ENCODE measurements at regions not wholly inside any gene's neighbourhood (a gene's known extent, or its start where the extent isn't known, plus 50 kb on each side); places are given as distances from the start of the nearest gene placed in this dataset.

GRCh38 chr6:148136586-148136985, 206.1 kb upstream of the SASH1 start:
- 51 to 55% methylated on average over 4 of the region's 4 CpGs for WGBS, 2 donors
- Histone ChIP-seq H3K9me3 (peaks cover 0 to 5% (median 0%) of the 10 kb centered on the region in 4 donors), H3K27ac (no peak overlapping the region), H3K4me1 (no peaks in the 10 kb centered on the region), H3K4me3 (no peak overlapping the region), H3K36me3 (no peaks in the 10 kb centered on the region), H3K27me3 (no peaks in the 10 kb centered on the region)
- DNase-seq (ENCODE audit: low spot score in 2 of 2), result no peak
- TF ChIP-seq POLR2A (IDR thresholded peaks at IDR 0.05) (no peak), EP300 (IDR thresholded peaks at IDR 0.05) (no peak)
- TF ChIP-seq, protein P1, sequence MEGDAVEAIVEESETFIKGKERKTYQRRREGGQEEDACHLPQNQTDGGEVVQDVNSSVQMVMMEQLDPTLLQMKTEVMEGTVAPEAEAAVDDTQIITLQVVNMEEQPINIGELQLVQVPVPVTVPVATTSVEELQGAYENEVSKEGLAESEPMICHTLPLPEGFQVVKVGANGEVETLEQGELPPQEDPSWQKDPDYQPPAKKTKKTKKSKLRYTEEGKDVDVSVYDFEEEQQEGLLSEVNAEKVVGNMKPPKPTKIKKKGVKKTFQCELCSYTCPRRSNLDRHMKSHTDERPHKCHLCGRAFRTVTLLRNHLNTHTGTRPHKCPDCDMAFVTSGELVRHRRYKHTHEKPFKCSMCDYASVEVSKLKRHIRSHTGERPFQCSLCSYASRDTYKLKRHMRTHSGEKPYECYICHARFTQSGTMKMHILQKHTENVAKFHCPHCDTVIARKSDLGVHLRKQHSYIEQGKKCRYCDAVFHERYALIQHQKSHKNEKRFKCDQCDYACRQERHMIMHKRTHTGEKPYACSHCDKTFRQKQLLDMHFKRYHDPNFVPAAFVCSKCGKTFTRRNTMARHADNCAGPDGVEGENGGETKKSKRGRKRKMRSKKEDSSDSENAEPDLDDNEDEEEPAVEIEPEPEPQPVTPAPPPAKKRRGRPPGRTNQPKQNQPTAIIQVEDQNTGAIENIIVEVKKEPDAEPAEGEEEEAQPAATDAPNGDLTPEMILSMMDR (IDR thresholded peaks at IDR 0.05), result no peak

GRCh38 chr6:148137652-148138051, 205.0 kb upstream of the SASH1 start:
- H3K27ac ChIP-seq, result no peak overlapping the region
- TF ChIP-seq POLR2A (IDR thresholded peaks at IDR 0.05) (no peak), EP300 (IDR thresholded peaks at IDR 0.05) (no peak)
- TF ChIP-seq, protein P1 (IDR thresholded peaks at IDR 0.05), result no peak
- no peaks in the 10 kb centered on the region for H3K4me1 ChIP-seq
- no peaks in the 10 kb centered on the region for H3K36me3 ChIP-seq
- DNase-seq (ENCODE audit: low spot score in 2 of 2), result no peak
- no peak overlapping the region for H3K4me3 ChIP-seq
- 82 to 100% methylated on average over 1 of the region's 1 CpG for WGBS, 2 donors
- H3K27me3 ChIP-seq, result no peaks in the 10 kb centered on the region
- peaks cover 0 to 5% (median 0%) of the 10 kb centered on the region in 4 donors for H3K9me3 ChIP-seq

DNA sequence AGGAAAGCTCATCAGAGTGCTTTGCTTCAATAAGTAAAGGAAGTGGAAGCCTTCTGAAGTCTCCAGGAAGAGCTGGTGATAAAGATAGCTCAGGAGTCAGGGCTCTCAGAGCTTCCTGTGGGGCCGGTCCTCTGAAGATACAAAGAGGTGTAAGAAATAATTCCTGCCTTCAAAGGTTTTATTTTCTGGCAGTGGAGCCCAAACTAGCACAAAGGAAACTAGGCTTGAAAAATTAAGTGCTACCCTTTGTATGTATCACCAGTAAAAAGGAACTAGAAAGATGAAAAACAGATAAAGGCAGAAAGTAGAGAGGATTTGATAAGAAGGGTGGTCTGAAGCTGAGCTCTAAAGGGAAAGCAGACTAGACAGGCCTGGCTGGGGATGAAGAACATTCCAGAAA, 204.1 kb upstream of the SASH1 start:
- Histone ChIP-seq H3K9me3 (peaks cover 0 to 5% (median 0%) of the 10 kb centered on the region in 4 donors), H3K27me3 (no peaks in the 10 kb centered on the region), H3K4me1 (no peaks in the 10 kb centered on the region), H3K4me3 (no peak overlapping the region), H3K36me3 (no peaks in the 10 kb centered on the region), H3K27ac (no peak overlapping the region)
- WGBS, 2 donors, result 67 to 81% methylated on average over 1 of the region's 1 CpG
- no peak for DNase-seq (ENCODE audit: low spot score in 2 of 2)
- no peak for TF ChIP-seq POLR2A (IDR thresholded peaks at IDR 0.05)
- TF ChIP-seq EP300 (IDR thresholded peaks at IDR 0.05), result no peak
- TF ChIP-seq, protein P1 (IDR thresholded peaks at IDR 0.05), result no peak

GRCh38 chr6:148140772-148141557, 201.7 kb upstream of the SASH1 start:
- H3K9me3 ChIP-seq, result peaks cover 0 to 5% (median 0%) of the 10 kb centered on the region in 4 donors
- WGBS, 2 donors, result 83 to 87% methylated on average over 5 of the region's 5 CpGs

DNA sequence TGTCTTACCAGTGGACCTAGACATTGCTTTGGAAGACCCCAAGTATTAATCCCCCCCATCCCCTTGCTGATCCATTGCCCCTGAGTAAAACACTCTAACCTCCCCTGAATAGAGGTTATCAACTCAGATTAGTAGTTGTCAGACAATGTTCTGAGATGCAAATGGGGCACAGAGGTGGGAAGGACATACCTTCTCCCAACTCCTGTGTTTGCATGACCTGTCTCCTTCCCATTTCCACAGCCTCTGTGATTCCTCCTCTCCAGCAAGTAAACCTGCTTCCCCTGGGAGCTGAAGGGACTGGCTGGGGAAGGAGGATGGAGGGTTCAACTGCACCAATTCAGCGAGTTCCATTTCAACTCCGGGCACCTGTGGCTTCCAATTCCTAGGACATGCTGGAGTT, 199.8 kb upstream of the SASH1 start:
- H3K9me3 ChIP-seq, result peaks cover 0 to 2% (median 0%) of the 10 kb centered on the region in 4 donors
- H3K27me3 ChIP-seq, result no peaks in the 10 kb centered on the region
- WGBS, 2 donors, result 85 to 91% methylated on average over 2 of the region's 2 CpGs
- H3K27ac ChIP-seq, result no peak overlapping the region
- no peaks in the 10 kb centered on the region for H3K4me1 ChIP-seq
- TF ChIP-seq POLR2A (IDR thresholded peaks at IDR 0.05) (no peak), EP300 (IDR thresholded peaks at IDR 0.05) (no peak)
- TF ChIP-seq, protein P1 (IDR thresholded peaks at IDR 0.05), result no peak
- no peak overlapping the region for H3K4me3 ChIP-seq
- no peaks in the 10 kb centered on the region for H3K36me3 ChIP-seq
- DNase-seq (ENCODE audit: low spot score in 2 of 2), result no peak

More at GRCh38 chr6:148140772-148141557, 201.7 kb upstream of the SASH1 start:
- Histone ChIP-seq H3K4me1 (no peaks in the 10 kb centered on the region), H3K36me3 (no peaks in the 10 kb centered on the region), H3K4me3 (no peak overlapping the region), H3K27ac (no peak overlapping the region), H3K27me3 (no peaks in the 10 kb centered on the region)
- DNase-seq (ENCODE audit: low spot score in 2 of 2), result no peak
- TF ChIP-seq POLR2A (IDR thresholded peaks at IDR 0.05), result no peak
- no peak for TF ChIP-seq EP300 (IDR thresholded peaks at IDR 0.05)
- TF ChIP-seq, protein P1 (IDR thresholded peaks at IDR 0.05), result no peak

Measured in tibial nerve (tissue), 4 donors.